GM19455 (cell line): ENCODE measurements at regions not wholly inside any gene's neighbourhood (a gene's known extent, or its start where the extent isn't known, plus 50 kb on each side); places are given as distances from the start of the nearest gene placed in this dataset.

Source experiments
- ATAC-seq: cut with Tn5 transposase; IDR thresholded peaks from one replicate; pipeline ENCODE4 v1.9.1; 2021; ENCODE audit not compliant: unreplicated experiment

GRCh38 chr2:6236317-6236716 is 544.1 kb downstream of the SOX11 start:
- no peak for ATAC-seq

- ATAC-seq, result no peak
Observed at GRCh38 chr2:6237039-6237660, 545.0 kb downstream of the SOX11 start.

- no peak for ATAC-seq
Observed at GRCh38 chr2:6249557-6249956, 557.4 kb downstream of the SOX11 start.

GRCh38 chr2:6254441-6254840 is 562.3 kb downstream of the SOX11 start:
- no peak for ATAC-seq

- ATAC-seq, result no peak
Observed at GRCh38 chr2:6264198-6264597, 572.0 kb downstream of the SOX11 start.

GRCh38 chr2:6281524-6281923 is 584.2 kb downstream of the CMPK2 start:
- no peak for ATAC-seq

- no peak for ATAC-seq
Observed at GRCh38 chr2:6283259-6283658, 582.4 kb downstream of the CMPK2 start.

GRCh38 chr2:6287406-6287805 is 578.3 kb downstream of the CMPK2 start:
- ATAC-seq, result no peak

- ATAC-seq, result no peak
Observed at GRCh38 chr2:6288791-6289190, 576.9 kb downstream of the CMPK2 start.

- no peak for ATAC-seq
Observed at GRCh38 chr2:6290217-6291015, 575.3 kb downstream of the CMPK2 start.

GRCh38 chr2:6294791-6295190 is 570.9 kb downstream of the CMPK2 start:
- ATAC-seq, result no peak

- no peak for ATAC-seq
Observed at GRCh38 chr2:6297238-6297637, 568.5 kb downstream of the CMPK2 start.

GRCh38 chr2:6301426-6301825 is 564.3 kb downstream of the CMPK2 start:
- no peak for ATAC-seq

GRCh38 chr2:6308986-6309385 is 556.7 kb downstream of the CMPK2 start:
- ATAC-seq, result no peak

- peak; percentile 80 for ATAC-seq
Observed at GRCh38 chr2:6309415-6310255, 556.1 kb downstream of the CMPK2 start.

- peak; percentile 36 for ATAC-seq
Observed at GRCh38 chr2:6310256-6311215, 555.2 kb downstream of the CMPK2 start.

GRCh38 chr2:6312367-6312766 is 553.3 kb downstream of the CMPK2 start:
- no peak for ATAC-seq

- no peak for ATAC-seq
Observed at GRCh38 chr2:6314218-6314960, 551.3 kb downstream of the CMPK2 start.

GRCh38 chr2:6325616-6326015 is 540.1 kb downstream of the CMPK2 start:
- no peak for ATAC-seq

- no peak for ATAC-seq
Observed at GRCh38 chr2:6326958-6327357, 538.7 kb downstream of the CMPK2 start.
